Chondrocyte (in vitro differentiated cells): ENCODE measurements at regions not wholly inside any gene's neighbourhood (a gene's known extent, or its start where the extent isn't known, plus 50 kb on each side); places are given as distances from the start of the nearest gene placed in this dataset.

Experiments
- DNase-seq: peaks from one replicate; pipeline ENCODE4 v3.0.0; 2021; ENCODE audit warnings: mixed read lengths, low spot score
- H3K27ac Mint-ChIP-seq: one replicate; pipeline ENCODE4 v1.8.0; 2021; ENCODE audit warnings: mild to moderate bottlenecking, moderate library complexity, mixed read lengths; ENCODE audit not compliant: unreplicated experiment
- H3K27me3 Mint-ChIP-seq: 2 replicates; pipeline ENCODE4 v1.8.0; 2021; ENCODE audit warnings: low read depth, mixed read lengths
- H3K36me3 Mint-ChIP-seq: 2 replicates; pipeline ENCODE4 v1.8.0; 2021; ENCODE audit warnings: low read depth, mixed read lengths
- H3K4me1 Mint-ChIP-seq: 2 replicates; pipeline ENCODE4 v1.8.0; 2021; ENCODE audit warnings: low read depth, mild to moderate bottlenecking, mixed read lengths
- H3K4me3 Mint-ChIP-seq: one replicate; pipeline ENCODE4 v1.8.0; 2021; ENCODE audit warnings: mild to moderate bottlenecking, moderate library complexity, mixed read lengths; ENCODE audit not compliant: unreplicated experiment
- H3K9me3 Mint-ChIP-seq: 2 replicates; pipeline ENCODE4 v1.8.0; 2021; ENCODE audit warnings: low read depth, mixed read lengths
- TF ChIP-seq, protein P1 (sequence below): fragments of 200-600 bp; sonication (generic); IDR thresholded peaks from 2 replicates; pipeline ENCODE4 v1.5.0; 2021; ENCODE audit warnings: antibody characterized with exemption, mild to moderate bottlenecking, moderate library complexity

DNA sequence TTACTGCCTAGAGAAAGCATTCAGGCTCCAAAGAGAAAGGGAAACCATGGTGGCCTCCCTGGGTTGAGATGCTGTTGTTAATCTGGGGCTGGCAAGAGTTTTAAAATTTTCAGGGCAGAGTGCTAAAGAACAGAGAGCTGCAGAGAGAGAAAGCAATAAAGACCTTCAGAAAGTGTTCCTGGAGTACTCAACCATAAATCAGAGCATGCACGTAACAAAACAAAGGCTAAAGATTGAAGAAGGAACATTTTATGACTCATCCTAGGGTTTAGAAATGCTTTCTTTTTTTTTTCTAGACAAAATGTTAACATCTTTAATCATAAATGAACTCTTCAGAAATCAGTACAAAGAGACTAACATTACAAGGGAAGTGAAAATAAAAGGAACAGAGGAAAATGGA lies 562.3 kb upstream of the NDST4 start:
- peaks cover 2% of the 10 kb centered on the region for H3K4me1 Mint-ChIP-seq
- no peaks in the 10 kb centered on the region for H3K27me3 Mint-ChIP-seq
- DNase-seq: no peak
- peaks cover 3% of the 10 kb centered on the region for H3K9me3 Mint-ChIP-seq
- H3K36me3 Mint-ChIP-seq: no peaks in the 10 kb centered on the region
- H3K27ac Mint-ChIP-seq: no peak overlapping the region
- TF ChIP-seq, protein P1, sequence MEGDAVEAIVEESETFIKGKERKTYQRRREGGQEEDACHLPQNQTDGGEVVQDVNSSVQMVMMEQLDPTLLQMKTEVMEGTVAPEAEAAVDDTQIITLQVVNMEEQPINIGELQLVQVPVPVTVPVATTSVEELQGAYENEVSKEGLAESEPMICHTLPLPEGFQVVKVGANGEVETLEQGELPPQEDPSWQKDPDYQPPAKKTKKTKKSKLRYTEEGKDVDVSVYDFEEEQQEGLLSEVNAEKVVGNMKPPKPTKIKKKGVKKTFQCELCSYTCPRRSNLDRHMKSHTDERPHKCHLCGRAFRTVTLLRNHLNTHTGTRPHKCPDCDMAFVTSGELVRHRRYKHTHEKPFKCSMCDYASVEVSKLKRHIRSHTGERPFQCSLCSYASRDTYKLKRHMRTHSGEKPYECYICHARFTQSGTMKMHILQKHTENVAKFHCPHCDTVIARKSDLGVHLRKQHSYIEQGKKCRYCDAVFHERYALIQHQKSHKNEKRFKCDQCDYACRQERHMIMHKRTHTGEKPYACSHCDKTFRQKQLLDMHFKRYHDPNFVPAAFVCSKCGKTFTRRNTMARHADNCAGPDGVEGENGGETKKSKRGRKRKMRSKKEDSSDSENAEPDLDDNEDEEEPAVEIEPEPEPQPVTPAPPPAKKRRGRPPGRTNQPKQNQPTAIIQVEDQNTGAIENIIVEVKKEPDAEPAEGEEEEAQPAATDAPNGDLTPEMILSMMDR: no peak
- no peak overlapping the region for H3K4me3 Mint-ChIP-seq

DNA sequence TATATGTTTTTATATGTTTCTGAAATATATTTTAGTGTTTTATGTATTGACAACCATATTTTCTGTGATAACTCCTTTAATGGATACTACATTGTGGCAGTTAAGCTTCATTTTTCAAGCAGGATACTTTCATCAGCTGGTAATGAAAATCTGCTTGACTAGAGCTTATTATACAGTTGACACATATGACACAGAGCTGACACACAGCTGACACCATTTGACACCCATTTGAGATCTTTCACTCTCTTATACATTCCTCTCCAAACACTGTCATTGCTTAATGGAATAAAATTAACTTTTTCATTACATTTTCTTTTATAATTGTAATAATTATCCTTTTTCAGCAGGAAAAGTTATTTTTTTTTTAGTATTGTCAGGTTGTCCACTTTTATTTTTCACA lies 561.1 kb upstream of the NDST4 start:
- Mint-ChIP-seq H3K9me3 (peaks cover 3% of the 10 kb centered on the region), H3K4me1 (peaks cover 2% of the 10 kb centered on the region), H3K27me3 (no peaks in the 10 kb centered on the region), H3K4me3 (no peak overlapping the region), H3K36me3 (no peaks in the 10 kb centered on the region), H3K27ac (no peak overlapping the region)
- TF ChIP-seq, protein P1: no peak
- no peak for DNase-seq

GRCh38 chr4:115671581-115671980 lies 558.2 kb upstream of the NDST4 start:
- Mint-ChIP-seq H3K27ac (no peak overlapping the region), H3K4me3 (no peak overlapping the region), H3K36me3 (no peaks in the 10 kb centered on the region), H3K9me3 (no peaks in the 10 kb centered on the region), H3K4me1 (peaks cover 2% of the 10 kb centered on the region), H3K27me3 (no peaks in the 10 kb centered on the region)
- DNase-seq: no peak
- TF ChIP-seq, protein P1: no peak

DNA sequence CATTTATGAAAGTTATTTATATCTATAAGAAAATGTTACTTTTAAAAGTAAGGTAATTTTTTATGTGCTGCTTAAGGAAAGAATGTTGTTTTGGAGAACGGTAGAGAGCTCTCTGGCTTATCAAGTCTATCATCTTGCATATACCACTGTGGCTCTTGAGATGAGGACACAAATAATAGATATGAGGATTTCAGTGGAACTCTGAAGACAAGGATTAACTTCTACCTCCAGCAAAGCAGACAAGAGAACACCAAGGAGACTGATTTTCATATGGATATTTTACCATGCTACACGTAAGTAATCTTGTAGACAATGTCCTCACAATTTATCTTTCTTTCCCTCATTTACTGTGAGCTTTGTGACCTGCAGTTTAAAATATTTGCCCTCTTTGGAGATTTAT lies 557.5 kb upstream of the NDST4 start:
- DNase-seq: no peak
- Mint-ChIP-seq H3K27me3 (no peaks in the 10 kb centered on the region), H3K36me3 (no peaks in the 10 kb centered on the region), H3K4me3 (no peak overlapping the region), H3K27ac (no peak overlapping the region), H3K9me3 (peaks cover 4% of the 10 kb centered on the region), H3K4me1 (peaks cover 2% of the 10 kb centered on the region)
- TF ChIP-seq, protein P1: no peak

GRCh38 chr4:115668396-115668795 lies 555.0 kb upstream of the NDST4 start:
- no peak overlapping the region for H3K4me3 Mint-ChIP-seq
- H3K36me3 Mint-ChIP-seq: no peaks in the 10 kb centered on the region

More at GRCh38 chr4:115668396-115668795, 555.0 kb upstream of the NDST4 start:
- no peak for DNase-seq
- Mint-ChIP-seq H3K27me3 (no peaks in the 10 kb centered on the region), H3K27ac (no peak overlapping the region), H3K4me1 (peaks cover 6% of the 10 kb centered on the region), H3K9me3 (peaks cover 4% of the 10 kb centered on the region)
- TF ChIP-seq, protein P1: no peak
